Astrocyte (in vitro differentiated cells and primary cell): ENCODE measurements at regions not wholly inside any gene's neighbourhood (a gene's known extent, or its start where the extent isn't known, plus 50 kb on each side); places are given as distances from the start of the nearest gene placed in this dataset.

Experiments used
- DNase-seq: peaks from one replicate; pipeline ENCODE4 v3.0.0-alpha.2; 2010; ENCODE audit warnings: low read depth
- FAIRE-seq: peaks from 2 replicates; lab custom pipeline; 2011; peaks lifted over from hg19 to GRCh38; lab: Jason Lieb, UNC
- H2AFZ ChIP-seq: 2 replicates; pipeline ENCODE4 v1.6.0; 2012; ENCODE audit warnings: low read depth, low read length, inconsistent platforms
- H3K27ac ChIP-seq: 2 replicates; pipeline ENCODE4 v1.5.1; 2011; ENCODE audit warnings: low read depth, low read length, inconsistent platforms
- H3K27me3 ChIP-seq: 2 replicates; pipeline ENCODE4 v1.6.0; 2011; ENCODE audit warnings: low read length, inconsistent platforms; ENCODE audit not compliant: insufficient read depth
- H3K36me3 ChIP-seq: 2 replicates; pipeline ENCODE4 v1.5.1; 2011; ENCODE audit warnings: low read length, inconsistent platforms; ENCODE audit not compliant: insufficient read depth
- H3K4me1 ChIP-seq: 2 replicates; pipeline ENCODE4 v1.5.1; 2011; ENCODE audit warnings: low read length, inconsistent platforms; ENCODE audit not compliant: insufficient read depth
- H3K4me2 ChIP-seq: 2 replicates; pipeline ENCODE4 v1.6.0; 2012; ENCODE audit warnings: low read length, inconsistent platforms
- H3K4me3 ChIP-seq: 2 replicates; pipeline ENCODE4 v1.5.1; 2011; ENCODE audit warnings: low read depth, mild to moderate bottlenecking, low read length, inconsistent platforms; ENCODE audit not compliant: insufficient read depth
- H3K79me2 ChIP-seq: 2 replicates; pipeline ENCODE4 v1.6.0; 2012; ENCODE audit warnings: mild to moderate bottlenecking, low read length, inconsistent platforms; ENCODE audit not compliant: insufficient read depth
- H3K9ac ChIP-seq: 2 replicates; pipeline ENCODE4 v1.6.0; 2012; ENCODE audit warnings: mild to moderate bottlenecking, low read length, inconsistent platforms
- H3K9me3 ChIP-seq: 2 replicates; pipeline ENCODE4 v1.5.1; 2012; ENCODE audit warnings: low read depth, mild to moderate bottlenecking, low read length, inconsistent platforms; ENCODE audit not compliant: insufficient read depth
- H4K20me1 ChIP-seq: 2 replicates; pipeline ENCODE4 v1.6.0; 2012; ENCODE audit warnings: low read length, inconsistent platforms; ENCODE audit not compliant: insufficient read depth
- H3K27ac Mint-ChIP-seq: one replicate; pipeline ENCODE4 v1.8.0; 2021; ENCODE audit warnings: mild to moderate bottlenecking, mixed read lengths; ENCODE audit not compliant: unreplicated experiment
- H3K27me3 Mint-ChIP-seq: one replicate; pipeline ENCODE4 v1.8.0; 2021; ENCODE audit warnings: low read depth, mixed read lengths; ENCODE audit not compliant: unreplicated experiment
- H3K36me3 Mint-ChIP-seq: one replicate; pipeline ENCODE4 v1.8.0; 2021; ENCODE audit warnings: low read depth, mixed read lengths; ENCODE audit not compliant: unreplicated experiment
- H3K4me1 Mint-ChIP-seq: one replicate; pipeline ENCODE4 v1.8.0; 2021; ENCODE audit warnings: low read depth, mixed read lengths; ENCODE audit not compliant: unreplicated experiment
- H3K4me3 Mint-ChIP-seq: one replicate; pipeline ENCODE4 v1.8.0; 2021; ENCODE audit warnings: mild to moderate bottlenecking, moderate library complexity, mixed read lengths; ENCODE audit not compliant: unreplicated experiment
- H3K9me3 Mint-ChIP-seq: one replicate; pipeline ENCODE4 v1.8.0; 2021; ENCODE audit warnings: mild to moderate bottlenecking, mixed read lengths; ENCODE audit not compliant: unreplicated experiment
- EZH2 ChIP-seq: IDR thresholded peaks from 2 replicates; pipeline ENCODE4 v1.6.1; 2012; ENCODE audit warnings: mild to moderate bottlenecking, low read length, inconsistent platforms; ENCODE audit not compliant: insufficient read depth
- TF ChIP-seq, protein P1 (sequence below): IDR thresholded peaks from 2 replicates; pipeline ENCODE4 v1.5.1; 2011; ENCODE audit warnings: low read depth, mild to moderate bottlenecking, inconsistent platforms, low read length, moderate library complexity; ENCODE audit not compliant: insufficient read depth

DNA sequence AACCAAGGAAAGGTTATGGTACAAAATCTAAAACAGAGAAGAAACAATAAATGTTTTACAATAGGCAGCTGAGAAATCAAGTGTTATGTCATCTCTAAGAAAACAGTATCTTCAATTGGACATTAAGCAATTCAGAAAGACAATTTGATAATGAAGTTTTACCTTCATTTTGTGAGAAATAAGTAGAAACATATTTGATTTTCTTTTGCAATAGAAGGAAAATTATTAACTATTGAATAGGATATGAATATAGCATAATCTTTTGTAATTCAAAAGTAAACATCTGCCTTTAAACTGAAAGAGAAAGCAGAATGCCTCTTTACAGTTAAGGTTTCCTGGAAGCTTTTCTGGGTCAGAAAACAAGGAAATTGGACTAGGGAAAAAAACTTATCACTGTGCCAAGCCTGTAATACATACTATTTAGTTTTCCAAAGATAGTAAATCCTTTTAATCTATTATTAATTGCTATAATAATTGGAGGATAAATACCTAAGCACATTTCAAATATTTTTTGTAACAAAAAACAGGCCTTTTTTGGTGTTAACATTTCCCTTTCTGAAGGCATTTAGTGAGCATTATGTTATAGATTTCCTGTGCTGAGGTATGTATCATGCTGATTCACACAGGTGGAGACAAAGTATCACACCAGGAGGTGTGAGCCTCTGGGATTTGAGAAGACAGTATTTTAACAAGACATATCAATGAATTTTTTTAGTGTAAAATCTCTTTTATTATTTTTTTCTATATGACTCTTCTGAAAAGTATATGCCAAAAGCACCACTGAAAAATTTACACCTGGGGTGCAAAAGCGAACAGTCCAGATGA lies 947.0 kb upstream of the CDH2 start:
- no peak overlapping the region for H2AFZ ChIP-seq
- H3K4me2 ChIP-seq: no peak overlapping the region
- no peaks in the 10 kb centered on the region for H3K27me3 ChIP-seq
- Mint-ChIP-seq H3K9me3 (no peaks in the 10 kb centered on the region), H3K4me3 (no peak overlapping the region), H3K27ac (no peak overlapping the region), H3K4me1 (no peaks in the 10 kb centered on the region), H3K36me3 (no peaks in the 10 kb centered on the region), H3K27me3 (no peaks in the 10 kb centered on the region)
- H3K9me3 ChIP-seq: no peaks in the 10 kb centered on the region
- no peak overlapping the region for H3K4me3 ChIP-seq
- FAIRE-seq (no peak), DNase-seq (no peak)
- no peaks in the 10 kb centered on the region for H4K20me1 ChIP-seq
- H3K4me1 ChIP-seq: no peaks in the 10 kb centered on the region
- H3K27ac ChIP-seq: no peak overlapping the region
- no peaks in the 10 kb centered on the region for H3K79me2 ChIP-seq
- TF ChIP-seq, protein P1, sequence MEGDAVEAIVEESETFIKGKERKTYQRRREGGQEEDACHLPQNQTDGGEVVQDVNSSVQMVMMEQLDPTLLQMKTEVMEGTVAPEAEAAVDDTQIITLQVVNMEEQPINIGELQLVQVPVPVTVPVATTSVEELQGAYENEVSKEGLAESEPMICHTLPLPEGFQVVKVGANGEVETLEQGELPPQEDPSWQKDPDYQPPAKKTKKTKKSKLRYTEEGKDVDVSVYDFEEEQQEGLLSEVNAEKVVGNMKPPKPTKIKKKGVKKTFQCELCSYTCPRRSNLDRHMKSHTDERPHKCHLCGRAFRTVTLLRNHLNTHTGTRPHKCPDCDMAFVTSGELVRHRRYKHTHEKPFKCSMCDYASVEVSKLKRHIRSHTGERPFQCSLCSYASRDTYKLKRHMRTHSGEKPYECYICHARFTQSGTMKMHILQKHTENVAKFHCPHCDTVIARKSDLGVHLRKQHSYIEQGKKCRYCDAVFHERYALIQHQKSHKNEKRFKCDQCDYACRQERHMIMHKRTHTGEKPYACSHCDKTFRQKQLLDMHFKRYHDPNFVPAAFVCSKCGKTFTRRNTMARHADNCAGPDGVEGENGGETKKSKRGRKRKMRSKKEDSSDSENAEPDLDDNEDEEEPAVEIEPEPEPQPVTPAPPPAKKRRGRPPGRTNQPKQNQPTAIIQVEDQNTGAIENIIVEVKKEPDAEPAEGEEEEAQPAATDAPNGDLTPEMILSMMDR: no peak
- no peak for TF ChIP-seq EZH2
- H3K36me3 ChIP-seq: no peaks in the 10 kb centered on the region
- no peak overlapping the region for H3K9ac ChIP-seq

DNA sequence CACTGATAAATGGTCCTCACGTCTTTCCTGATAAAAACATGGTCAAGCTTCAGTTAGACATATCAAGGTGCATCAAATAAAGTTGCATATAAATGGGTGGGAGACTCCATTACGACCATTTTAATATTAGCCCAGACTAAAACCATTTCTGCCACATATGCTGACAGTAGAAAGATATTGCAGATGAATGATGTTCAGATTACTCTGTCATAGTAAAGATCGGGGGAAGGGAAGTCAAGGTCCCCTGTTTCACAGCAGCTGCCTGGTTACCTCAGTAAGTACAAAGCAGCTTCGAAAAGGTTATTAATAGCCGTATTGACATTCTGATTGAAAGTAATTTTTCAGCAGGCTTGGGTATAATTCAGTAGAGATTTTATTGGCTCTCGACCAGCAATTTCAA lies 927.7 kb upstream of the CDH2 start:
- Histone ChIP-seq H3K9ac (no peak overlapping the region), H3K27ac (no peak overlapping the region), H3K79me2 (no peaks in the 10 kb centered on the region), H3K4me1 (no peaks in the 10 kb centered on the region), H4K20me1 (no peaks in the 10 kb centered on the region), H2AFZ (no peak overlapping the region), H3K36me3 (no peaks in the 10 kb centered on the region), H3K9me3 (no peaks in the 10 kb centered on the region), H3K4me3 (no peak overlapping the region), H3K27me3 (no peaks in the 10 kb centered on the region), H3K4me2 (no peak overlapping the region)
- FAIRE-seq (no peak), DNase-seq (no peak)
- Mint-ChIP-seq H3K27ac (no peak overlapping the region), H3K36me3 (no peaks in the 10 kb centered on the region), H3K4me1 (no peaks in the 10 kb centered on the region), H3K4me3 (no peak overlapping the region), H3K27me3 (no peaks in the 10 kb centered on the region), H3K9me3 (no peaks in the 10 kb centered on the region)
- no peak for TF ChIP-seq EZH2
- TF ChIP-seq, protein P1: no peak

DNA sequence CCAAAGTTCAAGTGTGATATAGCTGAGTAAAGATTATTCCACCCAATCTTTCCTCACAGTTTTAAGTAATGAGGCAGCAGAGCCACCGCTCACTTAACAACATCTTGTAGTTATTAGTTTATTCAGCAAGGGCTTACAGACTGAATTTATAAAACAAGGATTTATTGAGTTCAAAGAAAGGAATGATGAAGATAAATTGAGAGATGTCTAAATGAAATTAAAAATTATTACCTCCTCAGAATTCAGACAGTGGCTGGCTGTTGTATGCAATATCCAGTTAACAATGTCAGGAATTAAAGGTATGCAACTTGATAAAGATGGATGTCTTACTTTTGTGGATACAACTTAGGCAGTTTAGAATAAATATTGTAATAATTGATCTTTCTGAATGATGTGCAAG lies 927.3 kb upstream of the CDH2 start:
- FAIRE-seq (no peak), DNase-seq (no peak)
- Histone ChIP-seq H3K27me3 (no peaks in the 10 kb centered on the region), H3K79me2 (no peaks in the 10 kb centered on the region), H3K9ac (no peak overlapping the region), H3K4me1 (no peaks in the 10 kb centered on the region), H3K36me3 (no peaks in the 10 kb centered on the region), H3K4me3 (no peak overlapping the region), H3K4me2 (no peak overlapping the region), H3K9me3 (no peaks in the 10 kb centered on the region), H3K27ac (no peak overlapping the region), H2AFZ (no peak overlapping the region), H4K20me1 (no peaks in the 10 kb centered on the region)
- Mint-ChIP-seq H3K4me3 (no peak overlapping the region), H3K27ac (no peak overlapping the region), H3K36me3 (no peaks in the 10 kb centered on the region), H3K27me3 (no peaks in the 10 kb centered on the region), H3K9me3 (no peaks in the 10 kb centered on the region), H3K4me1 (no peaks in the 10 kb centered on the region)
- TF ChIP-seq, protein P1: no peak
- no peak for TF ChIP-seq EZH2
